K562 (cell line): ENCODE measurements at regions not wholly inside any gene's neighbourhood (a gene's known extent, or its start where the extent isn't known, plus 50 kb on each side); places are given as distances from the start of the nearest gene placed in this dataset.

Experiments
- ATAC-seq: fragments of 200-7000 bp; cut with Tn5 transposase; 3 replicates; pipeline ENCODE4 v1.9.1; 2020; ENCODE audit warnings: moderate library complexity
- BruUV-seq: library from RNA; stranded (reverse); fragments of 400-500 nt; replicated peaks from 2 replicates; lab custom pipeline; 2021; lab: Mats Ljungman, UMichigan
- CTCF ChIA-PET: fragments of 300-600 bp; formaldehyde crosslinking; extraction: SDS; loops from one replicate; lab custom pipeline; 2021; ENCODE audit warnings: low intra/inter-chr PET ratio; lab: Yijun Ruan, JAX
- POLR2A ChIA-PET: fragments of 300-600, 350-650 bp; sonication (Branson Sonifier 250); formaldehyde crosslinking; extraction: SDS; loops from one replicate; lab custom pipeline; 2021; ENCODE audit warnings: antibody characterized with exemption, inconsistent platforms; lab: Yijun Ruan, JAX
- DNase-seq, 4 experiments: peaks; one replicate each; pipeline versions ENCODE4 v3.0.0 to v3.0.0-alpha.2; 2011 to 2018; ENCODE audit warnings: low spot score in 3 of 4, mixed read lengths in 3 of 4; ENCODE audit errors: extremely low read depth in 1 of 4
- FAIRE-seq: peaks from 2 replicates; lab custom pipeline; 2011; peaks lifted over from hg19 to GRCh38; lab: Jason Lieb, UNC
- H2AFZ ChIP-seq: 2 replicates; pipeline ENCODE4 v1.6.0; 2011; ENCODE audit warnings: low read depth, low read length, control low read depth, inconsistent platforms
- H3K27ac ChIP-seq: fragments of 200-600 bp; 3 replicates; pipeline ENCODE4 v1.8.0; 2011; ENCODE audit warnings: low read depth, mild to moderate bottlenecking, control low read depth, inconsistent platforms, low read length, moderate library complexity, mixed read lengths; ENCODE audit errors: extremely low read depth
- H3K27me3 ChIP-seq, 2 experiments: fragments of 300-600 bp in 1 of 2; 2 replicates in 1 of 2; 3 replicates in 1 of 2; pipeline versions ENCODE4 v1.6.0 to v1.8.0; 2011; ENCODE audit warnings: inconsistent platforms in 2 of 2, low read length in 2 of 2, mild to moderate bottlenecking in 1 of 2, mixed read lengths in 1 of 2, moderate library complexity in 1 of 2; ENCODE audit not compliant: control insufficient read depth in 2 of 2, insufficient read depth in 2 of 2
- H3K36me3 ChIP-seq: fragments of 300-600 bp; 3 replicates; pipeline ENCODE4 v1.8.0; 2011; ENCODE audit warnings: mild to moderate bottlenecking, low read length, inconsistent platforms; ENCODE audit not compliant: control insufficient read depth, insufficient read depth
- H3K4me1 ChIP-seq, 2 experiments: fragments of 200-600 bp in 1 of 2; replicated peaks in 1 of 2; 2 replicates in 1 of 2; 3 replicates in 1 of 2; pipeline versions ENCODE4 v1.5.1 to v1.8.0; 2011; ENCODE audit warnings: inconsistent platforms in 2 of 2, low read length in 2 of 2, mild to moderate bottlenecking in 1 of 2, mixed read lengths in 1 of 2, moderate library complexity in 1 of 2; ENCODE audit not compliant: control insufficient read depth in 2 of 2, insufficient read depth in 2 of 2
- H3K4me2 ChIP-seq: 2 replicates; pipeline ENCODE4 v1.6.1; 2011; ENCODE audit warnings: low read length, control low read depth, inconsistent platforms, mixed read lengths; ENCODE audit not compliant: insufficient read depth
- H3K4me3 ChIP-seq: fragments of 200-600 bp; sonication (generic), shearing (Covaris generic); 2 replicates; pipeline ENCODE4 v1.5.1; 2016; ENCODE audit warnings: control low read depth, inconsistent platforms
- H3K79me2 ChIP-seq: fragments of 200-600 bp; 3 replicates; pipeline ENCODE4 v1.8.0; 2011; ENCODE audit warnings: low read length, inconsistent platforms; ENCODE audit not compliant: control insufficient read depth, insufficient read depth
- H3K9ac ChIP-seq, 2 experiments: 2 replicates each; pipeline versions ENCODE4 v1.6.0 to v1.6.1; 2011; ENCODE audit warnings: low read depth in 2 of 2, low read length in 2 of 2, control low read depth in 1 of 2, inconsistent platforms in 1 of 2, mild to moderate bottlenecking in 1 of 2, mixed read lengths in 1 of 2; ENCODE audit not compliant: insufficient read depth in 1 of 2
- H3K9me1 ChIP-seq: one replicate; pipeline ENCODE4 v1.6.0; 2011; ENCODE audit warnings: inconsistent platforms, mild to moderate bottlenecking, low read length, moderate library complexity; ENCODE audit not compliant: control insufficient read depth, insufficient read depth
- H3K9me3 ChIP-seq: replicated peaks from 2 replicates; pipeline ENCODE4 v1.5.1; 2011; ENCODE audit warnings: low read depth, low read length, inconsistent platforms; ENCODE audit not compliant: control insufficient read depth, insufficient read depth
- H4K20me1 ChIP-seq: replicated peaks from 2 replicates; pipeline ENCODE4 v1.6.1; 2011; ENCODE audit warnings: low read length, inconsistent platforms, mixed read lengths; ENCODE audit not compliant: control insufficient read depth, insufficient read depth
- CHD4 ChIP-seq: fragments of 200-600 bp; sonication (generic); IDR thresholded peaks from 3 replicates; pipeline ENCODE4 v1.6.1; 2012; ENCODE audit warnings: low read depth, mild to moderate bottlenecking, mixed read lengths, low read length, inconsistent platforms; ENCODE audit not compliant: insufficient read depth, insufficient replicate concordance, poor library complexity, severe bottlenecking
- CREB1 ChIP-seq, 2 experiments: sonication (generic) in 1 of 2; formaldehyde crosslinking in 1 of 2; IDR thresholded peaks; 2 replicates each; pipeline versions ENCODE4 v1.6.1 to v1.8.0; 2012 to 2022; ENCODE audit warnings: inconsistent platforms in 1 of 2, mild to moderate bottlenecking in 1 of 2, missing genetic modification reagents in 1 of 2, moderate library complexity in 1 of 2
- ELF1 ChIP-seq: fragments of 200-800 bp; sonication (Bioruptor generic); IDR thresholded peaks from 2 replicates; pipeline ENCODE4 v1.6.1; 2016; ENCODE audit warnings: missing genetic modification characterization, missing compliant biosample characterization
- PHTF2 ChIP-seq: fragments of 250-450 bp; sonication (Bioruptor Pico); IDR thresholded peaks from 2 replicates; pipeline ENCODE4 v1.5.0; 2021; ENCODE audit warnings: mild to moderate bottlenecking
- ZNF561 ChIP-seq: fragments of 450-650 bp; formaldehyde crosslinking; conservative IDR thresholded peaks from 2 replicates; pipeline ENCODE4 v1.4.0; 2020; ENCODE audit warnings: mild to moderate bottlenecking, moderate library complexity
- WGBS: fragments of 100-300 bp; shearing (Covaris generic); methylation state at CpG from one replicate; pipeline ENCODE4 v1.1.6; 2016; ENCODE audit warnings: low coverage, mixed read lengths; ENCODE audit not compliant: insufficient coverage; ENCODE audit errors: missing lambda C conversion rate; 5-methylcytosine and 5-hydroxymethylcytosine counted together
- in situ Hi-C: fragments of 300-500 bp; cut with MboI; formaldehyde crosslinking; loops from 4 replicates; pipeline ENCODE4 v1.15.0; 2018; ENCODE audit warnings: inconsistent platforms, mixed read lengths
- intact Hi-C: fragments of 100-400 bp; cut with micrococcal nuclease; formaldehyde crosslinking; loops from 2 replicates; pipeline ENCODE4 v1.14.2; 2022
- TF ChIP-seq, protein P1 (sequence below): fragments of 250-450 bp; sonication (Bioruptor Pico); IDR thresholded peaks from 2 replicates; pipeline ENCODE4 v1.4.0; 2020; ENCODE audit warnings: mild to moderate bottlenecking
- TF ChIP-seq, protein P2 (sequence below): fragments of 200-400 bp; formaldehyde crosslinking; IDR thresholded peaks from 2 replicates; pipeline ENCODE4 v1.6.1; 2017; ENCODE audit warnings: mild to moderate bottlenecking, low read depth, low read length, moderate library complexity

DNA sequence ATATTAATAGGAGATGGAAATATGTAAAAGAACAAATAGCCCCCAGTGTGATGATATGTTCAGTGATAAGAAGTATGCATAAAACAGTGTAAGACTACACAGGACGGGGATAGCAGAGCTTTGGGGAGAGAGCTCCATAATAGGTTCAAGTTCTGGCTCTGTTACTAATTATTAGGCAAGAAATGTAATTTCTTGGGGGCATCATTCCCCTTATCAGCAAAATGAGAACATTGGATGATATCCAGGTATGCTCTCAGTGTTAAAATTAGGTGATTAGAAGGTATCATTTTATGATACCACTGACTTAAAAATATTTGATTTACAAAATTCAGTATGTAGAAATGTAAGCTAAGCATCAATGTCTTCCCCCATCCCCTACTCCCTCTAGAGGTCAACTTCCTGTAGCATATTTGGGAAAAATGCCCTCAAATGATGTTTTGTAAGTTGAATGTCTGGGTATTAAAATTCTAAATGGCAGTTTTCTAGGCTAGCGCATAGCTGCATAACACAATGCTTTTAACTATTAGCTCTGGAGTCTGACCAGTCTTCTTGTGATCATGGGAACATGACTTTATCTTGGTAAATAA lies 585.7 kb upstream of the CAMK1G start (continued):
- TF ChIP-seq, protein P1, sequence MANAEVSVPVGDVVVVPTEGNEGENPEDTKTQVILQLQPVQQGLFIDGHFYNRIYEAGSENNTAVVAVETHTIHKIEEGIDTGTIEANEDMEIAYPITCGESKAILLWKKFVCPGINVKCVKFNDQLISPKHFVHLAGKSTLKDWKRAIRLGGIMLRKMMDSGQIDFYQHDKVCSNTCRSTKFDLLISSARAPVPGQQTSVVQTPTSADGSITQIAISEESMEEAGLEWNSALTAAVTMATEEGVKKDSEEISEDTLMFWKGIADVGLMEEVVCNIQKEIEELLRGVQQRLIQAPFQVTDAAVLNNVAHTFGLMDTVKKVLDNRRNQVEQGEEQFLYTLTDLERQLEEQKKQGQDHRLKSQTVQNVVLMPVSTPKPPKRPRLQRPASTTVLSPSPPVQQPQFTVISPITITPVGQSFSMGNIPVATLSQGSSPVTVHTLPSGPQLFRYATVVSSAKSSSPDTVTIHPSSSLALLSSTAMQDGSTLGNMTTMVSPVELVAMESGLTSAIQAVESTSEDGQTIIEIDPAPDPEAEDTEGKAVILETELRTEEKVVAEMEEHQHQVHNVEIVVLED (CRISPR knock-in tag), result no peak
- no peak for TF ChIP-seq CHD4
- no peak for TF ChIP-seq ELF1 (tag)
- TF ChIP-seq CREB1 (IDR thresholded peaks at IDR 0.05), result no peak
- no peak for TF ChIP-seq CREB1 (CRISPR knock-in tag; IDR thresholded peaks at IDR 0.05)

DNA sequence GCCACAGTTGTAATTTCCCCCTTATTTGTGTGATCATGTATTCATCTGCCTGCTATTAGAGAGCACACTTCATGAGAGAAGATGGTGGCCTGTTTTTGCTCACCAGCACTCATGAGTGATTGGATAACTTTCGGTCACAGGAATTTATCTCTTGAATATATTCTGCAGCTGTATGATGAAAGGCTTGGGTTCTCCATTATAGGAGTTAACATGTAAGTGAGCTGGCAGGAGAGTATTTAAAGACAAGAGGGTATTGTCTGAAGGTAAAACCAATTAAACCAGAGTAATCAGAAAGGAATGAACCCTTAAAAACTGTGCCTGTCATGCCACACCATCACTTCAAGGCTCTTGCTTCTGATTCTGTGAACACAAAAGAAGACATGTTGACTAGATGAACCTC lies 574.9 kb upstream of the CAMK1G start:
- FAIRE-seq, result no peak

More for the DNA sequence above, 574.9 kb upstream of the CAMK1G start:
- Histone ChIP-seq H3K4me3 (no peak overlapping the region), H2AFZ (no peak overlapping the region), H3K36me3 (no peaks in the 10 kb centered on the region), H3K9ac (no peak overlapping the region), H3K4me2 (no peak overlapping the region), H3K4me1 (no peaks in the 10 kb centered on the region), H3K27ac (no peak overlapping the region), H3K27me3 (no peaks in the 10 kb centered on the region), H3K79me2 (no peaks in the 10 kb centered on the region), H4K20me1 (no peaks in the 10 kb centered on the region), H3K9me1 (no peaks in the 10 kb centered on the region), H3K9me3 (no peaks in the 10 kb centered on the region)
- intact Hi-C loops (no loop called here), in situ Hi-C loops (no loop called here)
- POLR2A ChIA-PET, result no interaction called here
- TF ChIP-seq ZNF561 (CRISPR knock-in tag) (no peak), PHTF2 (no peak)
- TF ChIP-seq, protein P2, sequence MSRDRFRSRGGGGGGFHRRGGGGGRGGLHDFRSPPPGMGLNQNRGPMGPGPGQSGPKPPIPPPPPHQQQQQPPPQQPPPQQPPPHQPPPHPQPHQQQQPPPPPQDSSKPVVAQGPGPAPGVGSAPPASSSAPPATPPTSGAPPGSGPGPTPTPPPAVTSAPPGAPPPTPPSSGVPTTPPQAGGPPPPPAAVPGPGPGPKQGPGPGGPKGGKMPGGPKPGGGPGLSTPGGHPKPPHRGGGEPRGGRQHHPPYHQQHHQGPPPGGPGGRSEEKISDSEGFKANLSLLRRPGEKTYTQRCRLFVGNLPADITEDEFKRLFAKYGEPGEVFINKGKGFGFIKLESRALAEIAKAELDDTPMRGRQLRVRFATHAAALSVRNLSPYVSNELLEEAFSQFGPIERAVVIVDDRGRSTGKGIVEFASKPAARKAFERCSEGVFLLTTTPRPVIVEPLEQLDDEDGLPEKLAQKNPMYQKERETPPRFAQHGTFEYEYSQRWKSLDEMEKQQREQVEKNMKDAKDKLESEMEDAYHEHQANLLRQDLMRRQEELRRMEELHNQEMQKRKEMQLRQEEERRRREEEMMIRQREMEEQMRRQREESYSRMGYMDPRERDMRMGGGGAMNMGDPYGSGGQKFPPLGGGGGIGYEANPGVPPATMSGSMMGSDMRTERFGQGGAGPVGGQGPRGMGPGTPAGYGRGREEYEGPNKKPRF, result no peak
- CTCF ChIA-PET, result no interaction called here
- WGBS, result 0% methylated on average over 1 of the region's 1 CpG
- no TSS peak for BruUV-seq
- no peak for DNase-seq
- ATAC-seq, result no peak
